ENCODE measurements at regions not wholly inside any gene's neighbourhood (a gene's known extent, or its start where the extent isn't known, plus 50 kb on each side); places are given as distances from the start of the nearest gene placed in this dataset.

DNA sequence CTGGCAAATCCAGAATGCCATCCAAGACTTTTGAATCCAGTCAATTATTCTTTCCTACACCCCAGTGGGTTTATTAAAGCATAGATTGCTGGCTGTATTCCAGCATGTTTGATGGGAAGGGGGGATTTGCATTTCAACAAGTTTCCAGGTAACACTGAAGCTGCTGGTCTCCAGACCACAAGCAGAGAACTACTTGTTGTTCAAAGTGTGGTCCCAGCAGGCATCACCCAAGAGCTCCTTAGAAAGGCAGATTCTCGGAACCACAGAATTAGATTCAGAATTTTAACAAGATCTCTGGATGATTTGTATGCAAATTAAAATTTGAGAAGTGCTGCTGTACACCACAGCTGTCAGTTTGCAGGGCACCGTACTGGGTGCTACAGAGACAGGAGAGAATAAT, 216.3 kb upstream of the FAM78B start (continued):
- TF ChIP-seq, protein P1, sequence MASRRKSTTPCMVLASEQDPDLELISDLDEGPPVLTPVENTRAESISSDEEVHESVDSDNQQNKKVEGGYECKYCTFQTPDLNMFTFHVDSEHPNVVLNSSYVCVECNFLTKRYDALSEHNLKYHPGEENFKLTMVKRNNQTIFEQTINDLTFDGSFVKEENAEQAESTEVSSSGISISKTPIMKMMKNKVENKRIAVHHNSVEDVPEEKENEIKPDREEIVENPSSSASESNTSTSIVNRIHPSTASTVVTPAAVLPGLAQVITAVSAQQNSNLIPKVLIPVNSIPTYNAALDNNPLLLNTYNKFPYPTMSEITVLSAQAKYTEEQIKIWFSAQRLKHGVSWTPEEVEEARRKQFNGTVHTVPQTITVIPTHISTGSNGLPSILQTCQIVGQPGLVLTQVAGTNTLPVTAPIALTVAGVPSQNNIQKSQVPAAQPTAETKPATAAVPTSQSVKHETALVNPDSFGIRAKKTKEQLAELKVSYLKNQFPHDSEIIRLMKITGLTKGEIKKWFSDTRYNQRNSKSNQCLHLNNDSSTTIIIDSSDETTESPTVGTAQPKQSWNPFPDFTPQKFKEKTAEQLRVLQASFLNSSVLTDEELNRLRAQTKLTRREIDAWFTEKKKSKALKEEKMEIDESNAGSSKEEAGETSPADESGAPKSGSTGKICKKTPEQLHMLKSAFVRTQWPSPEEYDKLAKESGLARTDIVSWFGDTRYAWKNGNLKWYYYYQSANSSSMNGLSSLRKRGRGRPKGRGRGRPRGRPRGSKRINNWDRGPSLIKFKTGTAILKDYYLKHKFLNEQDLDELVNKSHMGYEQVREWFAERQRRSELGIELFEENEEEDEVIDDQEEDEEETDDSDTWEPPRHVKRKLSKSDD (CRISPR knock-in tag; IDR thresholded peaks at IDR 0.05; ENCODE audit: low read depth), result no peak
- TF ChIP-seq, protein P2, sequence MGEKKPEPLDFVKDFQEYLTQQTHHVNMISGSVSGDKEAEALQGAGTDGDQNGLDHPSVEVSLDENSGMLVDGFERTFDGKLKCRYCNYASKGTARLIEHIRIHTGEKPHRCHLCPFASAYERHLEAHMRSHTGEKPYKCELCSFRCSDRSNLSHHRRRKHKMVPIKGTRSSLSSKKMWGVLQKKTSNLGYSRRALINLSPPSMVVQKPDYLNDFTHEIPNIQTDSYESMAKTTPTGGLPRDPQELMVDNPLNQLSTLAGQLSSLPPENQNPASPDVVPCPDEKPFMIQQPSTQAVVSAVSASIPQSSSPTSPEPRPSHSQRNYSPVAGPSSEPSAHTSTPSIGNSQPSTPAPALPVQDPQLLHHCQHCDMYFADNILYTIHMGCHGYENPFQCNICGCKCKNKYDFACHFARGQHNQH (CRISPR knock-in tag; IDR thresholded peaks at IDR 0.05), result no peak
- no peak for TF ChIP-seq FOXA1 (IDR thresholded peaks at IDR 0.05)
- no peak for TF ChIP-seq FOXA1 (CRISPR knock-in tag; IDR thresholded peaks at IDR 0.05)
- TF ChIP-seq NCOR1 (IDR thresholded peaks at IDR 0.05; ENCODE audit: borderline replicate concordance, low read length), result no peak
- TF ChIP-seq MAFF (IDR thresholded peaks at IDR 0.05; ENCODE audit: low read depth, low read length), result no peak

DNA sequence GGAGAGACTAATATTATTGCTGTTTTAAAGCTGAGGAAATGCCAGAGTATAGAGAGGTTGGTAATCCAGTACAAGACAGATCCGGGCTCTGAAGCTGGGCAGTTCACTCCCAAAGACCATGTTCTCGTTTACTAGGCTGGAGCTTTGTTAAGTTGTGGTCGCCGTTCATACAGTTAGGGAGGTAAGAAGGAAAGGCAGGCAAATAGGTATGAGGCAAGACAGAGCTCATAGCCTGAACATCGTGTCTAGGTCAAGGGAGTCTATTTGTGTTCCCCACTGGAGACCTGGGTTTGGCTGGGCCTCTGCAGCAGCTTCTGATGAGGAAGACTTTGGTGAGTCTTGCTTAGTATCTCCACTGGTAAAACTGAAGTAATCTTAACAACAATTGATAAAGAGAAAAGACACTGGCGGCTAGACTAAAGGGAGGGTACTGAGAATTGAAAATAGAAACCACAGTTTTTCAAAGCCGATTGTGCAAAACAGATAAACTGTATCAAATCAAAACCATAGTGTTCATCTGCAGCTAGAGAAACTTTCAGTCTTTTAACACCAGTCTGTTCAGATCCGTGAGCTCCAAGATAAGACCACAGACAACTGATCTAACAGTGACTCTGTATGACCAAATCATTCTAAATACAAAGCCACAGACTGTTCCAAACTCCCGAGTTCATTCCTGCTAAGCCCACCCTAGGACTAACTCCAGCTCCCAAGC, 217.0 kb upstream of the FAM78B start:
- intact Hi-C loops (cut with micrococcal nuclease; ENCODE audit: unreplicated experiment), result no loop called here
- H3K4me1 ChIP-seq (ENCODE audit: insufficient read depth, low read length), result no peaks in the 10 kb centered on the region
- ChIA-PET CTCF (ENCODE audit: low intra/inter-chr PET ratio, low total read pairs) (no interaction called here), POLR2A (no interaction called here)
- H3K4me2 ChIP-seq (ENCODE audit: low read depth, low read length), result no peak overlapping the region
- H3K36me3 ChIP-seq (replicated peaks in 1 of 2; ENCODE audit: control insufficient read depth in 1 of 2, insufficient read depth in 2 of 2, low read length in 2 of 2), result no peaks in the 10 kb centered on the region
- DNase-seq (ENCODE audit: low spot score) (no peak), ATAC-seq (no peak), FAIRE-seq (no peak)
- no TSS peak for BruUV-seq (replicated peaks)
- H3K4me3 ChIP-seq (replicated peaks in 1 of 3; ENCODE audit: insufficient read depth in 1 of 3, low read depth in 2 of 3, low read length in 3 of 3), result no peak overlapping the region
- 7% methylated on average over 9 of the region's 9 CpGs for WGBS (ENCODE audit: low lambda C conversion rate)
- in situ Hi-C loops (cut with HindIII; ENCODE audit: extremely low pct_ligation_motif_present, low pct_unique_long_range_greater_than_20kb), result no loop called here
- no peaks in the 10 kb centered on the region for H4K20me1 ChIP-seq (ENCODE audit: insufficient read depth, low read length)
- H3K27me3 ChIP-seq (ENCODE audit: control insufficient read depth in 1 of 2, insufficient read depth in 2 of 2, low read length in 2 of 2), result 0 out of 5 replicates have a peak, but pooled peaks cover 1 to 3% of the 10 kb centered on the region in 2 experiments
- H2AFZ ChIP-seq (ENCODE audit: low read length), result no peak overlapping the region
- H3K9ac ChIP-seq (ENCODE audit: insufficient read depth, low read depth, low read length), result no peak overlapping the region
- H3K79me2 ChIP-seq (ENCODE audit: insufficient read depth, low read length), result no peaks in the 10 kb centered on the region
- no peak overlapping the region for H3K27ac ChIP-seq (ENCODE audit: extremely low read length, insufficient read depth, low read length)
- H3K9me3 ChIP-seq (ENCODE audit: low read length), result no peaks in the 10 kb centered on the region
- TF ChIP-seq, protein P3, sequence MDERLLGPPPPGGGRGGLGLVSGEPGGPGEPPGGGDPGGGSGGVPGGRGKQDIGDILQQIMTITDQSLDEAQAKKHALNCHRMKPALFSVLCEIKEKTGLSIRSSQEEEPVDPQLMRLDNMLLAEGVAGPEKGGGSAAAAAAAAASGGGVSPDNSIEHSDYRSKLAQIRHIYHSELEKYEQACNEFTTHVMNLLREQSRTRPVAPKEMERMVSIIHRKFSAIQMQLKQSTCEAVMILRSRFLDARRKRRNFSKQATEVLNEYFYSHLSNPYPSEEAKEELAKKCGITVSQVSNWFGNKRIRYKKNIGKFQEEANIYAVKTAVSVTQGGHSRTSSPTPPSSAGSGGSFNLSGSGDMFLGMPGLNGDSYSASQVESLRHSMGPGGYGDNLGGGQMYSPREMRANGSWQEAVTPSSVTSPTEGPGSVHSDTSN (CRISPR knock-in tag; IDR thresholded peaks at IDR 0.05), result no peak
- no peak for TF ChIP-seq ZNF7 (CRISPR knock-in tag; IDR thresholded peaks at IDR 0.05)
- TF ChIP-seq RARG (CRISPR knock-in tag; IDR thresholded peaks at IDR 0.05; ENCODE audit: low read depth), result no peak
- no peak for TF ChIP-seq ZBTB49 (CRISPR knock-in tag; IDR thresholded peaks at IDR 0.05; ENCODE audit: borderline replicate concordance)
- TF ChIP-seq ZNF709 (CRISPR knock-in tag; IDR thresholded peaks at IDR 0.05), result no peak
- TF ChIP-seq, protein P4, sequence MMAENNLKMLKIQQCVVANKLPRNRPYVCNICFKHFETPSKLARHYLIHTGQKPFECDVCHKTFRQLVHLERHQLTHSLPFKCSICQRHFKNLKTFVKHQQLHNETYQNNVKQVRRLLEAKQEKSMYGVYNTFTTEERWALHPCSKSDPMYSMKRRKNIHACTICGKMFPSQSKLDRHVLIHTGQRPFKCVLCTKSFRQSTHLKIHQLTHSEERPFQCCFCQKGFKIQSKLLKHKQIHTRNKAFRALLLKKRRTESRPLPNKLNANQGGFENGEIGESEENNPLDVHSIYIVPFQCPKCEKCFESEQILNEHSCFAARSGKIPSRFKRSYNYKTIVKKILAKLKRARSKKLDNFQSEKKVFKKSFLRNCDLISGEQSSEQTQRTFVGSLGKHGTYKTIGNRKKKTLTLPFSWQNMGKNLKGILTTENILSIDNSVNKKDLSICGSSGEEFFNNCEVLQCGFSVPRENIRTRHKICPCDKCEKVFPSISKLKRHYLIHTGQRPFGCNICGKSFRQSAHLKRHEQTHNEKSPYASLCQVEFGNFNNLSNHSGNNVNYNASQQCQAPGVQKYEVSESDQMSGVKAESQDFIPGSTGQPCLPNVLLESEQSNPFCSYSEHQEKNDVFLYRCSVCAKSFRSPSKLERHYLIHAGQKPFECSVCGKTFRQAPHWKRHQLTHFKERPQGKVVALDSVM (CRISPR knock-in tag; IDR thresholded peaks at IDR 0.05), result no peak
- no peak for TF ChIP-seq ZNF224 (CRISPR knock-in tag; IDR thresholded peaks at IDR 0.05)
- TF ChIP-seq SRSF1 (optimal IDR thresholded peaks at IDR 0.05; ENCODE audit: low read depth, low read length), result no peak

Data from HepG2 (cell line).